ENCODE measurements at regions not wholly inside any gene's neighbourhood (a gene's known extent, or its start where the extent isn't known, plus 50 kb on each side); places are given as distances from the start of the nearest gene placed in this dataset.
"Not testable (repeated sequence)": the region's sequence is repeated elsewhere in the genome, so short reads cannot be mapped to it uniquely, and the experiment has no call there.

GRCh38 chr1:201726700-201727099, 102.3 kb upstream of the IPO9 start:
- no peak for DNase-seq
- in situ Hi-C loops (cut with HindIII; ENCODE audit: low pct_ligation_motif_present, low pct_unique_long_range_greater_than_20kb, low sequenced_read_pairs), result no loop called here

- DNase-seq, result no peak
- in situ Hi-C loops (cut with HindIII; ENCODE audit: low pct_ligation_motif_present, low pct_unique_long_range_greater_than_20kb, low sequenced_read_pairs), result no loop called here
Observed at GRCh38 chr1:201728731-201729130, 100.2 kb upstream of the IPO9 start.

GRCh38 chr1:201729973-201730608, 98.9 kb upstream of the IPO9 start:
- in situ Hi-C loops (cut with HindIII; ENCODE audit: low pct_ligation_motif_present, low pct_unique_long_range_greater_than_20kb, low sequenced_read_pairs), result no loop called here
- DNase-seq, result no peak

- DNase-seq, result no peak
- in situ Hi-C loops (cut with HindIII; ENCODE audit: low pct_ligation_motif_present, low pct_unique_long_range_greater_than_20kb, low sequenced_read_pairs), result no loop called here
Observed at GRCh38 chr1:201730611-201731010, 98.3 kb upstream of the IPO9 start.

GRCh38 chr1:201731142-201731541, 97.8 kb upstream of the IPO9 start:
- in situ Hi-C loops (cut with HindIII; ENCODE audit: low pct_ligation_motif_present, low pct_unique_long_range_greater_than_20kb, low sequenced_read_pairs), result no loop called here

GRCh38 chr1:201731592-201731991, 97.4 kb upstream of the IPO9 start:
- in situ Hi-C loops (cut with HindIII; ENCODE audit: low pct_ligation_motif_present, low pct_unique_long_range_greater_than_20kb, low sequenced_read_pairs), result no loop called here

More at GRCh38 chr1:201731142-201731541, 97.8 kb upstream of the IPO9 start:
- no peak for DNase-seq

GRCh38 chr1:201732351-201732750, 96.6 kb upstream of the IPO9 start:
- in situ Hi-C loops (cut with HindIII; ENCODE audit: low pct_ligation_motif_present, low pct_unique_long_range_greater_than_20kb, low sequenced_read_pairs), result no loop called here
- DNase-seq, result no peak

More at GRCh38 chr1:201731592-201731991, 97.4 kb upstream of the IPO9 start:
- no peak for DNase-seq

- in situ Hi-C loops (cut with HindIII; ENCODE audit: low pct_ligation_motif_present, low pct_unique_long_range_greater_than_20kb, low sequenced_read_pairs); DNase-seq: not testable (repeated sequence)
Observed at GRCh38 chr1:201734221-201734620, 94.7 kb upstream of the IPO9 start.

- in situ Hi-C loops (cut with HindIII; ENCODE audit: low pct_ligation_motif_present, low pct_unique_long_range_greater_than_20kb, low sequenced_read_pairs), result no loop called here
- DNase-seq, result no peak
Observed at GRCh38 chr1:201734786-201735185, 94.2 kb upstream of the IPO9 start.

- no peak for DNase-seq
- in situ Hi-C loops (cut with HindIII; ENCODE audit: low pct_ligation_motif_present, low pct_unique_long_range_greater_than_20kb, low sequenced_read_pairs), result no loop called here
Observed at GRCh38 chr1:201736707-201737320, 92.1 kb upstream of the IPO9 start.

GRCh38 chr1:201737352-201738060, 91.5 kb upstream of the IPO9 start:
- in situ Hi-C loops (cut with HindIII; ENCODE audit: low pct_ligation_motif_present, low pct_unique_long_range_greater_than_20kb, low sequenced_read_pairs), result no loop called here
- no peak for DNase-seq

- in situ Hi-C loops (cut with HindIII; ENCODE audit: low pct_ligation_motif_present, low pct_unique_long_range_greater_than_20kb, low sequenced_read_pairs), result no loop called here
- no peak for DNase-seq
Observed at GRCh38 chr1:201739080-201739479, 89.9 kb upstream of the IPO9 start.

- in situ Hi-C loops (cut with HindIII; ENCODE audit: low pct_ligation_motif_present, low pct_unique_long_range_greater_than_20kb, low sequenced_read_pairs), result no loop called here
- DNase-seq, result peak; percentile 14
Observed at GRCh38 chr1:201739492-201740085, 89.4 kb upstream of the IPO9 start.

GRCh38 chr1:201740086-201740541, 88.8 kb upstream of the IPO9 start:
- in situ Hi-C loops (cut with HindIII; ENCODE audit: low pct_ligation_motif_present, low pct_unique_long_range_greater_than_20kb, low sequenced_read_pairs), result no loop called here

GRCh38 chr1:201740670-201741111, 88.3 kb upstream of the IPO9 start:
- no peak for DNase-seq
- in situ Hi-C loops (cut with HindIII; ENCODE audit: low pct_ligation_motif_present, low pct_unique_long_range_greater_than_20kb, low sequenced_read_pairs), result no loop called here

More at GRCh38 chr1:201740086-201740541, 88.8 kb upstream of the IPO9 start:
- no peak for DNase-seq

- in situ Hi-C loops (cut with HindIII; ENCODE audit: low pct_ligation_motif_present, low pct_unique_long_range_greater_than_20kb, low sequenced_read_pairs), result no loop called here
- no peak for DNase-seq
Observed at GRCh38 chr1:201741763-201742342, 87.1 kb upstream of the IPO9 start.

- in situ Hi-C loops (cut with HindIII; ENCODE audit: low pct_ligation_motif_present, low pct_unique_long_range_greater_than_20kb, low sequenced_read_pairs), result no loop called here
- no peak for DNase-seq
Observed at GRCh38 chr1:201742476-201742875, 86.5 kb upstream of the IPO9 start.

GRCh38 chr1:201742955-201743805, 85.8 kb upstream of the IPO9 start:
- in situ Hi-C loops (cut with HindIII; ENCODE audit: low pct_ligation_motif_present, low pct_unique_long_range_greater_than_20kb, low sequenced_read_pairs), result no loop called here
- no peak for DNase-seq
